PFSK-1 (cell line): ENCODE measurements at regions not wholly inside any gene's neighbourhood (a gene's known extent, or its start where the extent isn't known, plus 50 kb on each side); places are given as distances from the start of the nearest gene placed in this dataset.

ENCODE experiments used
- POLR2AphosphoS5 ChIP-seq: IDR thresholded peaks from 2 replicates; pipeline ENCODE4 v1.6.1; 2012; ENCODE audit warnings: low read depth, mild to moderate bottlenecking, control low read depth, low read length, moderate library complexity
- TAF1 ChIP-seq: IDR thresholded peaks from 2 replicates; pipeline ENCODE4 v1.6.1; 2012; ENCODE audit warnings: low read length, control low read depth, borderline replicate concordance; ENCODE audit not compliant: insufficient read depth
- TF ChIP-seq, protein P1 (sequence below), 2 experiments: IDR thresholded peaks; 2 replicates each; pipeline versions ENCODE4 v1.6.1 to v1.8.0; 2011 to 2012; ENCODE audit warnings: low read depth in 2 of 2, low read length in 2 of 2, control low read depth in 1 of 2, inconsistent platforms in 1 of 2, mild to moderate bottlenecking in 1 of 2, moderate library complexity in 1 of 2; ENCODE audit not compliant: insufficient read depth in 1 of 2

DNA sequence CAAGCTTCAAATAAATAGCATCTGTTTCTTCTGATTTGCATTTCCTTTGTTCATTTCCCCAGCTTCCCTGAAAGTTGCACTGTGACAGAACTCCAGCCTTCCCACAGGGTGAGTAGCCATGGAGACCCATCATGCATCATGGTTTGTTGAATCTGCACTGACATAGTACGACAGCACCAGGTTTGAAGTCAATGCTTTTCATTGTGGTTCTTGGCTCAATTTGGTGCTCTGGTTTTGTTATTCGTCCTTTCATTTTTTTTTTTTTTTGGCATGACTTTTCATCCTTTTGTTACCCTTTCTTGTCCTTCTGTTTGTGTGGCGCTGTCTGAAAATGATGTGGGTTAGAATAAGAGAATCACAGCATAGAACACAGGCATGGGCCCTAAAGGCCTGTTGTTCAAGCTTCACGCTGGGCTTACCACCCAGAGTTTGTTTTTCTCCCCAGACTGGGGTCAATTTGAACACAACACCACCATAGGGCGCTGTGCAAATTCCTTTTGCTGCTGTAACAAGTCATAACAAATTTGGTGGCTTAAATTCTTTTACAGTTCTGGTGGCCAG, 206.2 kb upstream of the CDH10 start:
- no peak for TF ChIP-seq TAF1
- no peak for TF ChIP-seq POLR2AphosphoS5
- TF ChIP-seq, protein P1, sequence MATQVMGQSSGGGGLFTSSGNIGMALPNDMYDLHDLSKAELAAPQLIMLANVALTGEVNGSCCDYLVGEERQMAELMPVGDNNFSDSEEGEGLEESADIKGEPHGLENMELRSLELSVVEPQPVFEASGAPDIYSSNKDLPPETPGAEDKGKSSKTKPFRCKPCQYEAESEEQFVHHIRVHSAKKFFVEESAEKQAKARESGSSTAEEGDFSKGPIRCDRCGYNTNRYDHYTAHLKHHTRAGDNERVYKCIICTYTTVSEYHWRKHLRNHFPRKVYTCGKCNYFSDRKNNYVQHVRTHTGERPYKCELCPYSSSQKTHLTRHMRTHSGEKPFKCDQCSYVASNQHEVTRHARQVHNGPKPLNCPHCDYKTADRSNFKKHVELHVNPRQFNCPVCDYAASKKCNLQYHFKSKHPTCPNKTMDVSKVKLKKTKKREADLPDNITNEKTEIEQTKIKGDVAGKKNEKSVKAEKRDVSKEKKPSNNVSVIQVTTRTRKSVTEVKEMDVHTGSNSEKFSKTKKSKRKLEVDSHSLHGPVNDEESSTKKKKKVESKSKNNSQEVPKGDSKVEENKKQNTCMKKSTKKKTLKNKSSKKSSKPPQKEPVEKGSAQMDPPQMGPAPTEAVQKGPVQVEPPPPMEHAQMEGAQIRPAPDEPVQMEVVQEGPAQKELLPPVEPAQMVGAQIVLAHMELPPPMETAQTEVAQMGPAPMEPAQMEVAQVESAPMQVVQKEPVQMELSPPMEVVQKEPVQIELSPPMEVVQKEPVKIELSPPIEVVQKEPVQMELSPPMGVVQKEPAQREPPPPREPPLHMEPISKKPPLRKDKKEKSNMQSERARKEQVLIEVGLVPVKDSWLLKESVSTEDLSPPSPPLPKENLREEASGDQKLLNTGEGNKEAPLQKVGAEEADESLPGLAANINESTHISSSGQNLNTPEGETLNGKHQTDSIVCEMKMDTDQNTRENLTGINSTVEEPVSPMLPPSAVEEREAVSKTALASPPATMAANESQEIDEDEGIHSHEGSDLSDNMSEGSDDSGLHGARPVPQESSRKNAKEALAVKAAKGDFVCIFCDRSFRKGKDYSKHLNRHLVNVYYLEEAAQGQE (IDR thresholded peaks at IDR 0.05; ENCODE audit: insufficient read depth in 1 of 2, low read depth in 2 of 2, low read length in 2 of 2): no peak
